Neural cell (in vitro differentiated cells): ENCODE measurements at regions not wholly inside any gene's neighbourhood (a gene's known extent, or its start where the extent isn't known, plus 50 kb on each side); places are given as distances from the start of the nearest gene placed in this dataset.

Experiments
- H2AFZ ChIP-seq: fragments of 200-600, 300-800 bp; sonication (generic), shearing (Covaris generic); 2 replicates; pipeline ENCODE4 v1.6.0; 2014; ENCODE audit warnings: low read depth, mild to moderate bottlenecking, antibody characterized with exemption, low read length, moderate library complexity
- H3F3A ChIP-seq: fragments of 200-600 bp; shearing (Covaris generic); 2 replicates; pipeline ENCODE4 v1.6.1; 2016; ENCODE audit warnings: mild to moderate bottlenecking, moderate library complexity, mixed read lengths, antibody characterized with exemption, low read length; ENCODE audit not compliant: insufficient read depth, poor library complexity, severe bottlenecking
- H3K27ac ChIP-seq: fragments of 200-600, 300-800 bp; sonication (generic), shearing (Covaris generic); 2 replicates; pipeline ENCODE4 v1.5.1; 2014; ENCODE audit warnings: mild to moderate bottlenecking, low read length, moderate library complexity
- H3K27me3 ChIP-seq: fragments of 300-800, 200-600 bp; sonication (generic), shearing (Covaris generic); 2 replicates; pipeline ENCODE4 v1.6.0; 2014; ENCODE audit warnings: mild to moderate bottlenecking, low read depth, low read length, moderate library complexity; ENCODE audit not compliant: insufficient read depth
- H3K36me3 ChIP-seq: fragments of 300-800, 200-600 bp; sonication (generic), shearing (Covaris generic); 2 replicates; pipeline ENCODE4 v1.5.1; 2014; ENCODE audit warnings: mild to moderate bottlenecking, antibody characterized with exemption, low read length, moderate library complexity; ENCODE audit not compliant: insufficient read depth
- H3K4me2 ChIP-seq: fragments of 300-800, 200-600 bp; sonication (generic), shearing (Covaris generic); 2 replicates; pipeline ENCODE4 v1.6.0; 2014; ENCODE audit warnings: mild to moderate bottlenecking, low read length
- H3K4me3 ChIP-seq: fragments of 300-800, 200-600 bp; sonication (generic), shearing (Covaris generic); 2 replicates; pipeline ENCODE4 v1.5.1; 2014; ENCODE audit warnings: mild to moderate bottlenecking, low read length, moderate library complexity
- H3K79me2 ChIP-seq: fragments of 200-600 bp; shearing (Covaris generic); replicated peaks from 2 replicates; pipeline ENCODE4 v1.6.0; 2014; ENCODE audit warnings: mild to moderate bottlenecking, low read length, moderate library complexity; ENCODE audit not compliant: insufficient read depth
- H3K9ac ChIP-seq: fragments of 300-800, 200-600 bp; sonication (generic), shearing (Covaris generic); 2 replicates; pipeline ENCODE4 v1.6.1; 2016; ENCODE audit warnings: mild to moderate bottlenecking, low read length, mixed read lengths
- H3K9me2 ChIP-seq: fragments of 200-600 bp; shearing (Covaris generic); 2 replicates; pipeline ENCODE4 v1.6.1; 2016; ENCODE audit warnings: mild to moderate bottlenecking, low read length, mixed read lengths; ENCODE audit not compliant: insufficient read depth
- H3K9me3 ChIP-seq: fragments of 200-600, 300-800 bp; sonication (generic), shearing (Covaris generic); 2 replicates; pipeline ENCODE4 v1.6.1; 2016; ENCODE audit warnings: mild to moderate bottlenecking, mixed run types, low read length, moderate library complexity, mixed read lengths
- H4K20me1 ChIP-seq: fragments of 200-600 bp; shearing (Covaris generic); 2 replicates; pipeline ENCODE4 v1.6.1; 2016; ENCODE audit warnings: mild to moderate bottlenecking, mixed run types; ENCODE audit not compliant: insufficient read depth
- EP300 ChIP-seq: fragments of 450-650 bp; conservative IDR thresholded peaks from 2 replicates; pipeline ENCODE4 v1.6.1; 2014; ENCODE audit warnings: antibody characterized with exemption, mild to moderate bottlenecking, moderate library complexity; ENCODE audit not compliant: poor library complexity, severe bottlenecking
- EZH2 ChIP-seq: fragments of 200-600, 300-800 bp; shearing (Covaris generic), sonication (generic); IDR thresholded peaks from 2 replicates; pipeline ENCODE4 v1.6.1; 2014; ENCODE audit warnings: antibody characterized with exemption, low read length, borderline replicate concordance, mild to moderate bottlenecking; ENCODE audit not compliant: insufficient read depth, poor library complexity, severe bottlenecking
- MXI1 ChIP-seq: fragments of 450-650 bp; conservative IDR thresholded peaks from 2 replicates; pipeline ENCODE4 v1.6.1; 2014; ENCODE audit warnings: antibody characterized with exemption, mild to moderate bottlenecking; ENCODE audit not compliant: poor library complexity, severe bottlenecking
- POLR2AphosphoS5 ChIP-seq: IDR thresholded peaks from 2 replicates; pipeline ENCODE4 v1.6.1; 2012
- RAD21 ChIP-seq: fragments of 450-650 bp; conservative IDR thresholded peaks from 2 replicates; pipeline ENCODE4 v1.6.1; 2014; ENCODE audit warnings: antibody characterized with exemption, mild to moderate bottlenecking, moderate library complexity
- SMC3 ChIP-seq: fragments of 450-650 bp; conservative IDR thresholded peaks from 2 replicates; pipeline ENCODE4 v1.6.1; 2014; ENCODE audit warnings: antibody characterized with exemption, mild to moderate bottlenecking, moderate library complexity; ENCODE audit not compliant: poor library complexity
- TAF1 ChIP-seq: IDR thresholded peaks from 2 replicates; pipeline ENCODE4 v1.6.1; 2012; ENCODE audit warnings: low read depth
- TF ChIP-seq, protein P1 (sequence below): fragments of 450-650 bp; IDR thresholded peaks from 2 replicates; pipeline ENCODE4 v1.5.1; 2014; ENCODE audit warnings: antibody characterized with exemption, mild to moderate bottlenecking, moderate library complexity; ENCODE audit not compliant: poor library complexity, severe bottlenecking
- TF ChIP-seq, protein P2 (sequence below): IDR thresholded peaks from 2 replicates; pipeline ENCODE4 v1.6.1; 2012; ENCODE audit warnings: borderline replicate concordance

DNA sequence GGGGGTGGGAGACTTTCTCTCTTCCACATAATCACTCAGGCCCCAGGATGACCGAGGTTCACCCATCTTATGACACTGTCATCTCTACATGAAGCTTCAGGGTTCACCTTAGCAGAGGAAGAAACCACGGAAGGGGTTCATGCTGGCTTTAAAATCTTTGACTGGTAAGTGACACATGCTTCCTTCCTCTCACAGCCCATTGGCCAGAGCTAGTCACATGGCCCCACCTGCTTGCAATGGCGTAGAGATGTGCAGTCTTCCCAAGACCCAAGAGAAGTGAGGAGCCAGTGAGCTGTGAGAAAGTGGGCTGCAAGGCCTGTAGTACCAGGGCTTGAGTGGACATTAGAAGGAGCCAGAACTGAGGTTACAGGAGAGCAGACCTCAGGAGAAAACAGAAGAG is 180.3 kb downstream of the AXIN2 start:
- Histone ChIP-seq H3K4me2 (no peak overlapping the region), H2AFZ (no peak overlapping the region), H3K79me2 (no peaks in the 10 kb centered on the region), H3K36me3 (no peaks in the 10 kb centered on the region), H3F3A (no peaks in the 10 kb centered on the region), H3K9me2 (no peaks in the 10 kb centered on the region), H3K9ac (no peak overlapping the region), H4K20me1 (no peaks in the 10 kb centered on the region), H3K27ac (no peak overlapping the region), H3K27me3 (no peaks in the 10 kb centered on the region), H3K4me3 (no peak overlapping the region), H3K9me3 (no peaks in the 10 kb centered on the region)
- TF ChIP-seq EP300 (no peak), TAF1 (no peak), EZH2 (no peak), RAD21 (no peak), SMC3 (no peak), MXI1 (no peak), POLR2AphosphoS5 (no peak)
- TF ChIP-seq, protein P1, sequence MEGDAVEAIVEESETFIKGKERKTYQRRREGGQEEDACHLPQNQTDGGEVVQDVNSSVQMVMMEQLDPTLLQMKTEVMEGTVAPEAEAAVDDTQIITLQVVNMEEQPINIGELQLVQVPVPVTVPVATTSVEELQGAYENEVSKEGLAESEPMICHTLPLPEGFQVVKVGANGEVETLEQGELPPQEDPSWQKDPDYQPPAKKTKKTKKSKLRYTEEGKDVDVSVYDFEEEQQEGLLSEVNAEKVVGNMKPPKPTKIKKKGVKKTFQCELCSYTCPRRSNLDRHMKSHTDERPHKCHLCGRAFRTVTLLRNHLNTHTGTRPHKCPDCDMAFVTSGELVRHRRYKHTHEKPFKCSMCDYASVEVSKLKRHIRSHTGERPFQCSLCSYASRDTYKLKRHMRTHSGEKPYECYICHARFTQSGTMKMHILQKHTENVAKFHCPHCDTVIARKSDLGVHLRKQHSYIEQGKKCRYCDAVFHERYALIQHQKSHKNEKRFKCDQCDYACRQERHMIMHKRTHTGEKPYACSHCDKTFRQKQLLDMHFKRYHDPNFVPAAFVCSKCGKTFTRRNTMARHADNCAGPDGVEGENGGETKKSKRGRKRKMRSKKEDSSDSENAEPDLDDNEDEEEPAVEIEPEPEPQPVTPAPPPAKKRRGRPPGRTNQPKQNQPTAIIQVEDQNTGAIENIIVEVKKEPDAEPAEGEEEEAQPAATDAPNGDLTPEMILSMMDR = no peak
- TF ChIP-seq, protein P2, sequence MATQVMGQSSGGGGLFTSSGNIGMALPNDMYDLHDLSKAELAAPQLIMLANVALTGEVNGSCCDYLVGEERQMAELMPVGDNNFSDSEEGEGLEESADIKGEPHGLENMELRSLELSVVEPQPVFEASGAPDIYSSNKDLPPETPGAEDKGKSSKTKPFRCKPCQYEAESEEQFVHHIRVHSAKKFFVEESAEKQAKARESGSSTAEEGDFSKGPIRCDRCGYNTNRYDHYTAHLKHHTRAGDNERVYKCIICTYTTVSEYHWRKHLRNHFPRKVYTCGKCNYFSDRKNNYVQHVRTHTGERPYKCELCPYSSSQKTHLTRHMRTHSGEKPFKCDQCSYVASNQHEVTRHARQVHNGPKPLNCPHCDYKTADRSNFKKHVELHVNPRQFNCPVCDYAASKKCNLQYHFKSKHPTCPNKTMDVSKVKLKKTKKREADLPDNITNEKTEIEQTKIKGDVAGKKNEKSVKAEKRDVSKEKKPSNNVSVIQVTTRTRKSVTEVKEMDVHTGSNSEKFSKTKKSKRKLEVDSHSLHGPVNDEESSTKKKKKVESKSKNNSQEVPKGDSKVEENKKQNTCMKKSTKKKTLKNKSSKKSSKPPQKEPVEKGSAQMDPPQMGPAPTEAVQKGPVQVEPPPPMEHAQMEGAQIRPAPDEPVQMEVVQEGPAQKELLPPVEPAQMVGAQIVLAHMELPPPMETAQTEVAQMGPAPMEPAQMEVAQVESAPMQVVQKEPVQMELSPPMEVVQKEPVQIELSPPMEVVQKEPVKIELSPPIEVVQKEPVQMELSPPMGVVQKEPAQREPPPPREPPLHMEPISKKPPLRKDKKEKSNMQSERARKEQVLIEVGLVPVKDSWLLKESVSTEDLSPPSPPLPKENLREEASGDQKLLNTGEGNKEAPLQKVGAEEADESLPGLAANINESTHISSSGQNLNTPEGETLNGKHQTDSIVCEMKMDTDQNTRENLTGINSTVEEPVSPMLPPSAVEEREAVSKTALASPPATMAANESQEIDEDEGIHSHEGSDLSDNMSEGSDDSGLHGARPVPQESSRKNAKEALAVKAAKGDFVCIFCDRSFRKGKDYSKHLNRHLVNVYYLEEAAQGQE = no peak

DNA sequence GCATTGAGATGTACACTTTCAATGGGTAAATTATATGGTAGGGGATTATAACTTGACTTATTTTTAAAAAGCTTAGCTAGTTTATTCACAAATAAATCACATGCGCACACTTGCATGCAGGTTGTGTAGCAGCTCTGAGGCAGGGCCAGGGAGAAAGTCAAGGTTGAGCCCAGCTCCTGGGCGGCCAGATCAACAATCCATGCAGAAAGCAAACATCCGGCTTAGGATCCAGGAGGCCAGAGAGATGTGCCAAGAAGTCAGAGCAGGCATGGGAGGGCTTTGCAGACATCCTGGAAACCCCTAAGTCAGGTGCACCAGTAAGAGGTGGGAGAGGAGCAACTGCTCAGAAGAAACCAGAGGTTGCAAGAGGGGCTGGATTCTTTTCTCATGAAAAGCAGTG is 186.5 kb downstream of the AXIN2 start:
- no peak overlapping the region for H3K9ac ChIP-seq
- H3K4me3 ChIP-seq = no peak overlapping the region
- H3F3A ChIP-seq = no peaks in the 10 kb centered on the region
- H3K9me3 ChIP-seq = no peaks in the 10 kb centered on the region
- H4K20me1 ChIP-seq = no peaks in the 10 kb centered on the region
- no peak overlapping the region for H3K27ac ChIP-seq
- no peaks in the 10 kb centered on the region for H3K27me3 ChIP-seq
- H3K9me2 ChIP-seq = no peaks in the 10 kb centered on the region
- no peak overlapping the region for H2AFZ ChIP-seq
- no peaks in the 10 kb centered on the region for H3K79me2 ChIP-seq
- no peak overlapping the region for H3K4me2 ChIP-seq
- TF ChIP-seq TAF1 (no peak), RAD21 (no peak), POLR2AphosphoS5 (no peak), EP300 (no peak), MXI1 (no peak)
- TF ChIP-seq, protein P1 = no peak
- H3K36me3 ChIP-seq = no peaks in the 10 kb centered on the region
